ENCODE measurements at regions not wholly inside any gene's neighbourhood (a gene's known extent, or its start where the extent isn't known, plus 50 kb on each side); places are given as distances from the start of the nearest gene placed in this dataset.

- TF ChIP-seq CTCF (IDR thresholded peaks at IDR 0.05) = no peak
- no peak for TF ChIP-seq ZFX (IDR thresholded peaks at IDR 0.05; ENCODE audit: borderline replicate concordance)
Observed at GRCh38 chr15:47246317-47246716, 471.0 kb upstream of the SEMA6D start.
